ENCODE measurements at regions not wholly inside any gene's neighbourhood (a gene's known extent, or its start where the extent isn't known, plus 50 kb on each side); places are given as distances from the start of the nearest gene placed in this dataset.
"Not testable (repeated sequence)": the region's sequence is repeated elsewhere in the genome, so short reads cannot be mapped to it uniquely, and the experiment has no call there.

DNA sequence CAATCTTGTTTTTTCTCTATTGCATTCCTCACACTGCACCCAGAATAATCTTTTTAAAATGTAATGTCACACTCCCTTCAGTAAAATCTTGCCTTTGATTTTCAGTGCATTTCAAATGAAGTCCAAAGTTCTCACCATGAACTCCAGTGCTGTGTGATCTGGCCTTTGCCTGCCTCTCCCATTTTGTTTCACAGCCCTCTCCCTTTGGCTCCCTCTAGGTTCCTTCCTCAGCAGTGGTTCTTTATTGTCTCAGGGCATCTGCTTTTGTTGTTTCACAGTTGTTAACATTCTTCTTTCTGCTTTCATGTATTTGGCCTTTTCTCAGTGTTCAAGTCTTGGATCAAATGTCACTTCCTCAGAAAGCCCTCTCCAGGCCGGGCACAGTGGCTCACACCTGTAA, 84.5 kb upstream of the AMN1 start:
- Histone ChIP-seq H3K9me3 (no peaks in the 10 kb centered on the region), H3K4me1 (no peaks in the 10 kb centered on the region), H3K27me3 (no peaks in the 10 kb centered on the region), H3K36me3 (no peaks in the 10 kb centered on the region), H3K4me3 (no peak overlapping the region), H3K27ac (no peak overlapping the region)
- no peak for ATAC-seq
- 60% methylated on average over 1 of the region's 1 CpG; no CpG with 5 or more reads in 1 of the 2 donors for WGBS, 2 donors (ENCODE audit: low coverage in 1 of 2)
- TF ChIP-seq, protein P1, sequence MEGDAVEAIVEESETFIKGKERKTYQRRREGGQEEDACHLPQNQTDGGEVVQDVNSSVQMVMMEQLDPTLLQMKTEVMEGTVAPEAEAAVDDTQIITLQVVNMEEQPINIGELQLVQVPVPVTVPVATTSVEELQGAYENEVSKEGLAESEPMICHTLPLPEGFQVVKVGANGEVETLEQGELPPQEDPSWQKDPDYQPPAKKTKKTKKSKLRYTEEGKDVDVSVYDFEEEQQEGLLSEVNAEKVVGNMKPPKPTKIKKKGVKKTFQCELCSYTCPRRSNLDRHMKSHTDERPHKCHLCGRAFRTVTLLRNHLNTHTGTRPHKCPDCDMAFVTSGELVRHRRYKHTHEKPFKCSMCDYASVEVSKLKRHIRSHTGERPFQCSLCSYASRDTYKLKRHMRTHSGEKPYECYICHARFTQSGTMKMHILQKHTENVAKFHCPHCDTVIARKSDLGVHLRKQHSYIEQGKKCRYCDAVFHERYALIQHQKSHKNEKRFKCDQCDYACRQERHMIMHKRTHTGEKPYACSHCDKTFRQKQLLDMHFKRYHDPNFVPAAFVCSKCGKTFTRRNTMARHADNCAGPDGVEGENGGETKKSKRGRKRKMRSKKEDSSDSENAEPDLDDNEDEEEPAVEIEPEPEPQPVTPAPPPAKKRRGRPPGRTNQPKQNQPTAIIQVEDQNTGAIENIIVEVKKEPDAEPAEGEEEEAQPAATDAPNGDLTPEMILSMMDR (IDR thresholded peaks at IDR 0.05), result no peak
- no peak for TF ChIP-seq EP300 (IDR thresholded peaks at IDR 0.05)
- no peak for TF ChIP-seq POLR2AphosphoS5 (IDR thresholded peaks at IDR 0.05)
- no peak for TF ChIP-seq POLR2A (IDR thresholded peaks at IDR 0.05)

DNA sequence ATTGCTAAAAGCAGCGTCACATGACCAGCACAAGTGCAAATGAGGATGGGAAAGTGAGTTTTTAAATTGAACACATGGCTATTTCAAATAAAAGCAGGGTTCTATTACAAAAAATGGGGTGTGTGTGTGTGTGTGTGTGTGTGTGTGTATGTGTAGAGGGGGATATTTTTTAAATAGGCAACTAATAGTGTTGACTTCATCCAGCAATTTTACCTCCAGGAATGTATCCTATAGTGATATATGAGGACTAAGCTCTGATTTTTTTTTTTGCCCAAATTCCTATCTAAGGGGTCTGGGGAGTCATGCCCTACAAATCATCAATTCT, 78.9 kb upstream of the AMN1 start:
- TF ChIP-seq POLR2A (IDR thresholded peaks at IDR 0.05), result no peak
- no peak for TF ChIP-seq EP300 (IDR thresholded peaks at IDR 0.05)
- TF ChIP-seq POLR2AphosphoS5 (IDR thresholded peaks at IDR 0.05), result no peak
- TF ChIP-seq, protein P1 (IDR thresholded peaks at IDR 0.05), result no peak
- Histone ChIP-seq H3K9me3 (no peaks in the 10 kb centered on the region), H3K4me3 (no peak overlapping the region), H3K27ac (no peak overlapping the region), H3K4me1 (no peaks in the 10 kb centered on the region), H3K36me3 (no peaks in the 10 kb centered on the region), H3K27me3 (no peaks in the 10 kb centered on the region)
- no peak for ATAC-seq
- 73 to 100% methylated on average over 1 of the region's 1 CpG for WGBS, 2 donors (ENCODE audit: low coverage in 1 of 2)

DNA sequence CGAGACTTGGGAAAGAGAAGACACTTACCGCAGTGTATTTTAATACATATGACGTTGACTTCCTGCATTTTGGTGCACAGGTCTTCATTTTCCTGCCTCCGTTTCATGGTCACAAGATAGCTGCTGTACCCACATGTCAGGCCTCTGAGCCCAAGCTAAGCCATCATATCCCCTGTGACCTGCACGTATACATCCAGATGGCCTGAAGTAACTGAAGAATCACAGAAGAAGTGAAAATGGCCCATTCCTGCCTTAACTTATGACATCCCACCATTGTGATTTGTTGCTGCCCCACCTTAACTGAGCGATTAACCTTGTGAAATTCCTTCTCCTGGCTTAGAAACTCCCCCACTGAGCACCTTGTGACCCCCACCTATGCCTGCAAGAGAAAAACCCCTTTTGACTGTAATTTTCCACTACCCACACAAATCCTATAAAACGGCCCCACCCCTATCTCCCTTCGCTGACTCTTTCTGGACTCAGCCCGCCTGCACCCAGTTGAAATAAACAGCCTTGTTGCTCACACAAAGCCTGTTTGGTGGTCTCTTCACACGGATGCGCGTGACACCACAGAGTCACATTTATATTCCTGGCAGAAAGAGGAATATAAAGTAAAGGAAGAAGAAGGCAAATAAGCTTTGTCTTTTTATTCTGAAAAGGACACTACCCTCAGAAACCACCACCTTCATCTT, 78.4 kb upstream of the AMN1 start:
- H3K27ac ChIP-seq, H3K36me3 ChIP-seq, H3K4me3 ChIP-seq, H3K9me3 ChIP-seq, H3K4me1 ChIP-seq, H3K27me3 ChIP-seq, ATAC-seq: not testable (repeated sequence)
- 84 to 88% methylated on average over 4 to 11 of the region's 12 CpGs for WGBS, 2 donors (ENCODE audit: low coverage in 1 of 2)

DNA sequence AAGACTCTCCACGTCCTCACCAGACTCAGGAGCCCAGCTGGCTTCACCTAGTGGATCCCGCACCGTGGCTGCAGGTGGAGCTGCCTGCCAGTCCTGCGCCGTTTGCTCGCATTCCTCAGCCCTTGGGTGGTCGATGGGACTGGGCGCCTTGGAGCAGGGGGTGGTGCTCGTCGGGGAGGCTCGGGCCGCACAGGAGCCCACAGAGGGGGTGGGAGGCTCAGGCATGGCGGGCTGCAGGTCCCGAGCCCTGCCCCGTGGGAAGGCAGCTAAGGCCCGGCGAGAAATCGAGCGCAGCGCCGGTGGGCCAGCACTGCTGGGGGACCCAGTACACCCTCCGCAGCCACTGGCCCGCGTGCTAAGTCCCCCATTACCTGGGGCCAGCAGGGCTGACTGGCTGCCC, 76.9 kb upstream of the AMN1 start:
- H3K4me1 ChIP-seq, H3K27me3 ChIP-seq, ATAC-seq, H3K4me3 ChIP-seq, H3K27ac ChIP-seq, H3K9me3 ChIP-seq, H3K36me3 ChIP-seq: not testable (repeated sequence)
- WGBS, 2 donors (ENCODE audit: low coverage in 1 of 2), result no CpG with 5 or more reads among the region's 24 CpGs

DNA sequence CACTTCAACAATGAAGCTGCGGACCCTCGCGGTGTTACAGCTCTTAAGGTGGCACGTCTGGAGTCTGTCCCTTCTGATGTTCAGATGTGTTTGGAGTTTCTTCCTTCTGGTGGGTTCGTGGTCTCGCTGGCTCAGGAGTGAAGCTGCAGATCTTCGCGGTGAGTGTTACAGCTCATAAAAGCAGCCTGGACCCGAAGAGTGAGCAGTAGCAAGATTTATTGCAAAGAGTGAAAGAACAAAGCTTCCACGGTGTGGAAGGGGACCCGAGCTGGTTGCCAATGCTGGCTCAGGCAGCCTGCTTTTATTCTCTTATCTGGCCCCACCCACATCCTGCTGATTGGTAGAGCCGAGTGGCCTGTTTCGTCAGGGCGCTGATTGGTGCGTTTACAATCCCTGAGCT, 75.9 kb upstream of the AMN1 start:
- not testable (repeated sequence) for H3K4me1 ChIP-seq, H3K4me3 ChIP-seq, ATAC-seq, H3K36me3 ChIP-seq, H3K27me3 ChIP-seq, H3K9me3 ChIP-seq, H3K27ac ChIP-seq
- 88 to 98% methylated on average over 4 to 5 of the region's 15 CpGs for WGBS, 2 donors (ENCODE audit: low coverage in 1 of 2)

DNA sequence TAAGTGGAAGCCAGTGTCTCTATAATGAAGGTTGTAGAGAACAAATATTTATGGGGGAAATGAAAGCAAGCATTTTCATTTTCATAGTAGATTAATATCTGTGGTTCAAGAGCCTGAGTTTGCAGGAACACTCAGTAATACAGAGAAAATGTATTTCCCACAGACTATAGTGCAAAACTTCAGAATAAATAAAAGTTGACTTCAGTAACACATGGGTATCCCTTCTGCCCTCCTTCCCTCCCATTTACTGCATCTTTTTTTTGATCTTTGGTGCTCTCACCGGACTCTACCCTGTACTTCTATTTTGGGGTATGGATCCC, 75.3 kb upstream of the AMN1 start:
- H3K4me1 ChIP-seq, result no peaks in the 10 kb centered on the region
- no peak for ATAC-seq
- no peak overlapping the region for H3K4me3 ChIP-seq
- no peaks in the 10 kb centered on the region for H3K36me3 ChIP-seq
- no peaks in the 10 kb centered on the region for H3K9me3 ChIP-seq
- H3K27ac ChIP-seq, result no peak overlapping the region
- 58 to 67% methylated on average over 1 of the region's 1 CpG for WGBS, 2 donors (ENCODE audit: low coverage in 1 of 2)
- TF ChIP-seq, protein P1 (IDR thresholded peaks at IDR 0.05), result no peak
- no peak for TF ChIP-seq EP300 (IDR thresholded peaks at IDR 0.05)
- TF ChIP-seq POLR2AphosphoS5 (IDR thresholded peaks at IDR 0.05), result no peak
- no peak for TF ChIP-seq POLR2A (IDR thresholded peaks at IDR 0.05)
- no peaks in the 10 kb centered on the region for H3K27me3 ChIP-seq
